Adrenal gland (tissue), 5 donors: ENCODE measurements at regions not wholly inside any gene's neighbourhood (a gene's known extent, or its start where the extent isn't known, plus 50 kb on each side); places are given as distances from the start of the nearest gene placed in this dataset.

Experiments used
- CTCF ChIP-seq, 6 experiments: fragments of 450-650 bp in 4 of 6; fragments of 200-600 bp in 2 of 6; sonication (generic) in 1 of 6; IDR thresholded peaks; 1 replicate in 5 of 6; 2 replicates in 1 of 6; pipeline versions ENCODE4 v1.5.1 to v1.8.0; 2016 to 2021; ENCODE audit warnings: antibody characterized with exemption in 6 of 6, mild to moderate bottlenecking in 2 of 6, moderate library complexity in 1 of 6
- POLR2A ChIP-seq, 2 donors: fragments of 450-650 bp; IDR thresholded peaks; one replicate each; pipeline ENCODE4 v1.6.1; 2017; ENCODE audit warnings: antibody characterized with exemption in 2 of 2, mild to moderate bottlenecking in 2 of 2, moderate library complexity in 1 of 2
- donor health status: DM: no; HTN: no; CAD: no.

GRCh38 chr7:67552738-67553137 lies 556.1 kb downstream of the TYW1 start:
- TF ChIP-seq POLR2A (IDR thresholded peaks at IDR 0.05) (no peak), CTCF (IDR thresholded peaks at IDR 0.05) (no peak)
